GM19395 (cell line): ENCODE measurements at regions not wholly inside any gene's neighbourhood (a gene's known extent, or its start where the extent isn't known, plus 50 kb on each side); places are given as distances from the start of the nearest gene placed in this dataset.

Experiments
- ATAC-seq: cut with Tn5 transposase; IDR thresholded peaks from one replicate; pipeline ENCODE4 v1.9.1; 2021; ENCODE audit warnings: mild to moderate bottlenecking, moderate library complexity; ENCODE audit not compliant: unreplicated experiment

GRCh38 chr7:142347091-142347490 is 89.2 kb upstream of the PRSS58 start:
- ATAC-seq, result no peak

- no peak for ATAC-seq
These were observed 88.0 kb upstream of the PRSS58 start for GRCh38 chr7:142345811-142346210.

- no peak for ATAC-seq
These were observed 81.0 kb upstream of the PRSS58 start for GRCh38 chr7:142338633-142339501.

GRCh38 chr7:142337054-142338001 is 79.5 kb upstream of the PRSS58 start:
- ATAC-seq, result no peak

- no peak for ATAC-seq
These were observed 76.9 kb upstream of the PRSS58 start for GRCh38 chr7:142334806-142335205.

- no peak for ATAC-seq
These were observed 76.4 kb upstream of the PRSS58 start for GRCh38 chr7:142334236-142334635.

- ATAC-seq, result no peak
These were observed 74.6 kb upstream of the PRSS58 start for GRCh38 chr7:142332421-142332820.

- ATAC-seq, result no peak
These were observed 74.1 kb upstream of the PRSS58 start for GRCh38 chr7:142331941-142332340.

GRCh38 chr7:142329062-142329790 is 71.4 kb upstream of the PRSS58 start:
- ATAC-seq, result no peak

- no peak for ATAC-seq
These were observed 70.7 kb upstream of the PRSS58 start for GRCh38 chr7:142328551-142328950.

- ATAC-seq, result no peak
These were observed 70.0 kb upstream of the PRSS58 start for GRCh38 chr7:142327628-142328405.

GRCh38 chr7:142323706-142324105 is 65.8 kb upstream of the PRSS58 start:
- no peak for ATAC-seq

- ATAC-seq, result no peak
These were observed 63.5 kb upstream of the PRSS58 start for GRCh38 chr7:142321391-142321790.

GRCh38 chr7:142320883-142321282 is 63.0 kb upstream of the PRSS58 start:
- ATAC-seq, result no peak

- ATAC-seq, result no peak
These were observed 62.1 kb upstream of the PRSS58 start for GRCh38 chr7:142319970-142320369.

GRCh38 chr7:142314281-142314680 is 56.4 kb upstream of the PRSS58 start:
- ATAC-seq, result no peak

- ATAC-seq, result no peak
These were observed 55.7 kb upstream of the PRSS58 start for GRCh38 chr7:142313528-142313927.

GRCh38 chr7:142311876-142312275 is 54.0 kb upstream of the PRSS58 start:
- ATAC-seq, result no peak

GRCh38 chr7:142308918-142309317 is 51.1 kb upstream of the PRSS58 start:
- ATAC-seq, result no peak

- ATAC-seq, result no peak
These were observed 50.5 kb upstream of the PRSS58 start for GRCh38 chr7:142308326-142308725.
